CD4-positive, alpha-beta T cell treated with Interleukin-17A for 4 hours (primary cell): ENCODE measurements at regions not wholly inside any gene's neighbourhood (a gene's known extent, or its start where the extent isn't known, plus 50 kb on each side); places are given as distances from the start of the nearest gene placed in this dataset.
"Not testable (repeated sequence)": the region's sequence is repeated elsewhere in the genome, so short reads cannot be mapped to it uniquely, and the experiment has no call there.

Source experiments
- DNase-seq: peaks from one replicate; pipeline ENCODE4 v3.0.0-alpha.2; 2020; ENCODE audit warnings: mixed read lengths

- not testable (repeated sequence) for DNase-seq
Measured at GRCh38 chr17:45554479-45554878, 64.0 kb upstream of the PLEKHM1 start.

DNA sequence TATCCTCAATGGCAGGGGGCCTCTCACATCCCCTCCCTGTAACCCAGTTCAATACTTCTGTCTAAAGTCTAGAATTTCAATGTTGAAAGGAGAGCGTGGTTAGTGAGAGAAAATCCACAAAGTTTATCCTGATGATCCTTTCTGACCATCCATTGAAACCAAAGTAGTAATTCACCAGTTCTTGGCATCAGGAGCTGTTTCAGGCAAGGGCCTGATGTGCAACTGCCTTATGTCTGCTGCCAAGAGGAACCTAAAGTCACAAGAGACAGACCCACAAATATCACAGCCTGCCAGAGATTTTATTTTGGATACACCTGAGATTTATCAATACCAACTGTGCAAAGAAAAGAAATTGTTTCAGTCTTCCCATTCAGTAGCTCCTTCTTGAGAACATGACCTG is 68.3 kb upstream of the PLEKHM1 start:
- not testable (repeated sequence) for DNase-seq

DNA sequence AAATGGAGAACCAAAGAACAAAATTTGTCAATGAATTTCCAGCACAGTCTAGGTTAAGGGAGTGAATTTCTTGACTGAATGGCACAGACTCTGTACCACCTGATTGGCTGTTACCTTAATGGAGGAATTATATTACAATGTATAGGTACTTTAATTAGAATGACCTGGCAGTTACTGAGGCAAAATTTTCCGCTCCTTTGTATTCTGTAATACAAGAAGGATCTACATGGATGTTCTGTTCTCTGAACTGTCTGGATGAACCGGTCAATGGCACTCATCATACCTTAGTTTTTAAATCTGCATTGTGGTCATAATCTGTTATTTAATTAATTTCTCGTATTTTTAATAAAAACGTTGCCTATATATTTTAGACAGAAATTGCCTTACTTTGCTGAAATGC is 72.3 kb upstream of the PLEKHM1 start:
- DNase-seq: not testable (repeated sequence)

DNA sequence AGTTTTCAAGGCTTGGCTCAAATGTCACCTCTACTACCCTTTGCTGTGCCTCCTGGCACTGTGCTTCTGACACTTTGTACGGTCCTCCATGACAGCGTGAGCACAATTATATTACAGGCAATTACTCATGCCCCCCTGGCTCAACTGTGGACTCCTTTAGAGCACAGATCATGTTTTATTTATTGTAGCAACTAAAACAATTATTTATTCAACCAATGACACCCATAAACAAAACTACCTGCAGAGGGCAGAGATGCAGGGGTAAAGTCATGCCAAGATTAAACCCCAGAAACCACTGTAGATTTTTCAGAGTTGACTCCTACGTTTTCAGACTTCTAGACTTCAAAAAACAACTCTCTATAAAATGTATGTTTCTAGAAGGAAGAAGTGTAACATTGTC is 72.8 kb upstream of the PLEKHM1 start:
- peak; percentile 3 for DNase-seq

GRCh38 chr17:45568275-45568674 is 77.8 kb upstream of the PLEKHM1 start:
- DNase-seq: not testable (repeated sequence)

- not testable (repeated sequence) for DNase-seq
Measured at GRCh38 chr17:45573326-45573725, 82.8 kb upstream of the PLEKHM1 start.

DNA sequence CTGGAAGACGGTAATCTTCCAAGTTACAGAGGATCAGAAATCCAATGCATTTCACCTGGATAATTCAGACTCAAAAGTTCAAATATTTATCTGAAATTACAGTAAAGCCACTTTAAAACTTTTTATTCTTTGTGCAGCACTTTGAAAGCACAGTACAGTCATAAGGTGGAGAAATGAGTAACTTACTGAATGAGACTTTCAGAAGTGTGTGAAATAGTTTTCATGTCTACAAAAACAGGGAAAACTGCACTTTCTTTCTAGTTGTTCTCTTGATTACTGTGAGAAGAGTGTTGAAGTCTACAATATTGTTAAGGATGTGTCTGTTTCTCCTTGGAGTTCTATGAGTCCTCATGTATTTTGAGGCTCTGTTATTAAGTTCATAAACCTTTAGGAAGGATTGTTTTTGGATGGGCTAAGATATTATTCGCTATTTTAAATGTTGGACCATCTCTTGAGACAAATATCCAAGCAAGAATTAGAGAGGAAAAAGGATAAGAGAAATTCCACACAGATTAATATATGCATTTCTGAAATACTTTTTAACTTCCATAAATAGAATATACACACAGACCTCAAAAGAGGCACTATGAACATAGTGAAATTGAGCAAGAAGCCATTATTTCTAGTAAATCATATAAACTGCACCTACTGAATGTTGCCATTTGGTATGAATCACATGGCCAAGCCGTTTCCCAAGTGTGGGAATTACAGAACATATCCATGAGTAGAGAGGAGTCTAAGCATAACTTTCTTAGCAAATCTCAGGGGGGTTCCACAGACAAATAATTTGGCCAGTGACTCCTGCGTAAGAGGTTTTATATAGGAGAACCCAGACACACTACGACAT is 83.6 kb upstream of the PLEKHM1 start:
- no peak for DNase-seq

DNA sequence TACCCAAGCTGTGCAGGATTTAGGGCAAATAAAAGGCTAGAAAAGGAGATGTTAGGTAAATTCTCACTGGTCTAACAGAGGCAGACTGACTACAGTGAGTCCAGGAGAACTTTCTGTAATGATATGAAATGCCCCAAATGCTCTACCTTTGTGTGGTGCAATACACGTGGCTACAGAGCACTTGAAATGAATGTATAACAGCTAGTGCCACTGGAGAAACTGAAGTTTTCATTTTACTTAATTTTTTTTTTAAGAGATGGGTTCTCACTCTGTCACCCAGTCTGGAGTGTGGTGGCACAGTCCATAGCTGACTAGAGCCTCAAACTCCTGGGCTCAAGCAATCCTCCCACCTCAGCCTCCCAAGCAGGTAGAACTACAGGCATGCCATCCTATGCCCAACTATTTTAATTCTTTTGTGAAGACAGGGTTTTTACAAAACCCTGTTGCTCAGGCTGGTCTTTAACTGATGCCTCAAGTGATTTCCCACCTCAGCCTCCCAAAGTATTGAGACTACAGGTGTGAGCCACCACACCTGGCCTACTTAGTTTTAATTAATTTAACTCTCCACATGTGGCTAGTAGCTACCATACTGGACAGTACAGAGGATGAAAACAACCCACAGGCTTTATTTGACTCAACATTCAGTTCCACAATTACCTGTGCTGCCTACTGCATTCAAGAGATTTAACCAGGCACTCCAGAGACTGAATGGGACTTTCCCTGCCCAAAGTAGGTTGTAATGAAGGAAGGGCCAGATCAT is 84.8 kb upstream of the PLEKHM1 start:
- DNase-seq: no peak

GRCh38 chr17:45576527-45577307 is 86.2 kb upstream of the PLEKHM1 start:
- DNase-seq: not testable (repeated sequence)

GRCh38 chr17:45577571-45578279 is 87.2 kb upstream of the PLEKHM1 start:
- no peak for DNase-seq

- DNase-seq: no peak
Measured at GRCh38 chr17:45578516-45579455, 88.3 kb upstream of the PLEKHM1 start.

- DNase-seq: no peak
Measured at GRCh38 chr17:45579529-45580495, 89.3 kb upstream of the PLEKHM1 start.

- no peak for DNase-seq
Measured at GRCh38 chr17:45580924-45581323, 90.4 kb upstream of the PLEKHM1 start.

DNA sequence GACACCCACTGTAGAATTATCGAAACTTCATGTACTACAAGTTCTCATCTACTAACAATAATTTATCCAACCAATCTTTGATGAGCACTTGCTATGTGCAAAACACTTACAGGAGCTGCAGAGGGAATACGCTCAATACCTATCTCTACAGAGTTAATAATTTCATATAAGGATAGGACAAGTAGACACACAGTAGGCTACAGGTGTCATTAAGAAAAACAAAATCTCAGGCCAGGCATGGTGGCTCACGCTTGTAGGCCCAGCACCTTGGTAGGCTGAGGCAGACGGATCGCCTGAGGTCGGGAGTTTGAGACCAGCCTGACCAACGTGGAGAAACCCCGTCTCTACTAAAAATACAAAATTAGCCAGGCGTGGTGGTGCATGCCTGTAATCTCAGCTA is 91.3 kb upstream of the PLEKHM1 start:
- no peak for DNase-seq

GRCh38 chr17:45584092-45585036 is 93.8 kb upstream of the PLEKHM1 start:
- peak; percentile 82 for DNase-seq

DNA sequence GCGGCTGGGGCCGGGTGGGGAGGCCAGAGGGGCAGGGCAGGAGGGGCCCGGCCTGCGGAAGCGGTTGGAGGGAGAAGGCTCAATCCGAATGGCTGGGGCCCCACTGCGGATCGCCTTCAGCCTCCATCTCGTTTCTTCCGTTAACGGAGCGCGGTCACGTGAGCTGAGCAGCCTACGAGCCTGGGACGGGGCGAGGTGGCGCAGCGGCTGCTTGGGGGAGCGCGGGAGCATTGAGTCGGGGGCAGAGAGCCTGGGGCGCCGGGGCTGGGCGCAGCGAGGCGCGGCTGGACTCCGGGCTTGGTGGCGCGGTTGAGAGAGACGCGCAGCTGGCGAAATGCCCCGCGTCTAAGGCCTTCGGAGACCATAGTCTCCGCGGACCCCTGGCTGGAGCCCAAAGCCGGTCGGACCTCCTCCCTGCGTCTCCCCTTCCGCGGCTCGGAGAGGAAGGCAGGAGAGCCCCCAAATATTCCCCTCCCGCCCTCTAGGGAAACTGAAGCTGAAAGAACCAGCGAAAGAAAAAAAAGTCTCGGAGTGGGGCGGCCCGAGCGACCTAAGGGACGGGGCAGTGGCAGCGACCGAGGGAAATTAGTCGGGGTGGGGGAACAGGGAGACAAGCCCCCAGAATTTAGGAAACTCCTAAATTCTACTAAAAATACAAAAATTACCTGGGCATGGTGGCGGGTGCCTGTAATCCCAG is 94.7 kb upstream of the PLEKHM1 start:
- peak; percentile 92 for DNase-seq

- DNase-seq: peak; percentile 44
Measured at GRCh38 chr17:45585794-45586650, 95.5 kb upstream of the PLEKHM1 start.

GRCh38 chr17:45586651-45586934 is 96.1 kb upstream of the PLEKHM1 start:
- DNase-seq: not testable (repeated sequence)
